Calu3 (cell line): ENCODE measurements at regions not wholly inside any gene's neighbourhood (a gene's known extent, or its start where the extent isn't known, plus 50 kb on each side); places are given as distances from the start of the nearest gene placed in this dataset.

Source experiments
- BruUV-seq: library from RNA; stranded (reverse); fragments of 400-500 nt; replicated peaks from 2 replicates; lab custom pipeline; 2021; lab: Mats Ljungman, UMichigan
- CTCF ChIA-PET: fragments of 300-600 bp; sonication (Branson Sonifier 250); formaldehyde crosslinking; loops from one replicate; lab custom pipeline; 2022; ENCODE audit warnings: antibody characterized with exemption; lab: Charles Lee
- DNase-seq: peaks from one replicate; pipeline ENCODE4 v3.0.0; 2022
- H3K27ac Mint-ChIP-seq: one replicate; pipeline ENCODE4 v1.8.0; 2022; ENCODE audit warnings: mixed read lengths; ENCODE audit not compliant: unreplicated experiment
- H3K27me3 Mint-ChIP-seq: one replicate; pipeline ENCODE4 v1.8.0; 2022; ENCODE audit warnings: mixed read lengths; ENCODE audit not compliant: unreplicated experiment
- H3K36me3 Mint-ChIP-seq: one replicate; pipeline ENCODE4 v1.8.0; 2022; ENCODE audit warnings: mild to moderate bottlenecking, moderate library complexity, mixed read lengths; ENCODE audit not compliant: insufficient read depth, unreplicated experiment
- H3K4me1 Mint-ChIP-seq: one replicate; pipeline ENCODE4 v1.8.0; 2022; ENCODE audit warnings: mild to moderate bottlenecking, low read depth, mixed read lengths; ENCODE audit not compliant: unreplicated experiment
- H3K4me3 Mint-ChIP-seq: one replicate; pipeline ENCODE4 v1.8.0; 2022; ENCODE audit warnings: mild to moderate bottlenecking, low read depth, moderate library complexity, mixed read lengths; ENCODE audit not compliant: unreplicated experiment
- H3K9me3 Mint-ChIP-seq: one replicate; pipeline ENCODE4 v1.8.0; 2022; ENCODE audit warnings: low read depth, mixed read lengths; ENCODE audit not compliant: unreplicated experiment
- intact Hi-C: fragments of 100-400 bp; cut with micrococcal nuclease; formaldehyde crosslinking; loops from one replicate; pipeline ENCODE4 v1.10.0; 2022; ENCODE audit not compliant: unreplicated experiment
- TF ChIP-seq, protein P1 (sequence below): fragments of 200-600 bp; IDR thresholded peaks from one replicate; pipeline ENCODE4 v1.8.0; 2022; ENCODE audit warnings: antibody characterized with exemption; ENCODE audit not compliant: unreplicated experiment

DNA sequence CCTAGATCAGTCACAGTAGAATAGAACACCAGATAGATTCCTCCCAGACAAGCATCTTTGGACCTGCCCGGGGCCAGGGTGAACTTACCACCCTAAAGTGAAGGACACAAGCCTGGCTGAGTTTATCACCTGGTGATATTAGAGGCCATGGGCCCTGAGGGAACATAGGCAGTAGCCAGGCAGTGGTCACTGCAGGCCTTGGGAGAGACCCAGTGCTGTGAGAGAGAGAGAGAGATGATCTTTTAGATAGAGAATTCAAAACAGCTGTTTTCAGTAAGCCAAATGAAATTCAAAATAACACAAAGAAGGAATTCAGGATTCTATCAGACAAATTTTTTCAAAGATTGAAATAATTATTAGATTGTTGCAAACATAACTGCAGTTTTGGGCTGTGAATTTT is 1679.9 kb downstream of the EFNB2 start:
- no peak overlapping the region for H3K27ac Mint-ChIP-seq
- no peaks in the 10 kb centered on the region for H3K4me1 Mint-ChIP-seq
- CTCF ChIA-PET = interaction anchor here (0.5 kb wide), 1 partner anchor 43 kb away, joined by 3 read pairs; no protein-coding TSS in a partner anchor
- H3K9me3 Mint-ChIP-seq = no peaks in the 10 kb centered on the region
- no peaks in the 10 kb centered on the region for H3K36me3 Mint-ChIP-seq
- BruUV-seq = no TSS peak
- no peak overlapping the region for H3K4me3 Mint-ChIP-seq
- intact Hi-C loops = no loop called here
- no peaks in the 10 kb centered on the region for H3K27me3 Mint-ChIP-seq
- TF ChIP-seq, protein P1, sequence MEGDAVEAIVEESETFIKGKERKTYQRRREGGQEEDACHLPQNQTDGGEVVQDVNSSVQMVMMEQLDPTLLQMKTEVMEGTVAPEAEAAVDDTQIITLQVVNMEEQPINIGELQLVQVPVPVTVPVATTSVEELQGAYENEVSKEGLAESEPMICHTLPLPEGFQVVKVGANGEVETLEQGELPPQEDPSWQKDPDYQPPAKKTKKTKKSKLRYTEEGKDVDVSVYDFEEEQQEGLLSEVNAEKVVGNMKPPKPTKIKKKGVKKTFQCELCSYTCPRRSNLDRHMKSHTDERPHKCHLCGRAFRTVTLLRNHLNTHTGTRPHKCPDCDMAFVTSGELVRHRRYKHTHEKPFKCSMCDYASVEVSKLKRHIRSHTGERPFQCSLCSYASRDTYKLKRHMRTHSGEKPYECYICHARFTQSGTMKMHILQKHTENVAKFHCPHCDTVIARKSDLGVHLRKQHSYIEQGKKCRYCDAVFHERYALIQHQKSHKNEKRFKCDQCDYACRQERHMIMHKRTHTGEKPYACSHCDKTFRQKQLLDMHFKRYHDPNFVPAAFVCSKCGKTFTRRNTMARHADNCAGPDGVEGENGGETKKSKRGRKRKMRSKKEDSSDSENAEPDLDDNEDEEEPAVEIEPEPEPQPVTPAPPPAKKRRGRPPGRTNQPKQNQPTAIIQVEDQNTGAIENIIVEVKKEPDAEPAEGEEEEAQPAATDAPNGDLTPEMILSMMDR = no peak
- DNase-seq = no peak

DNA sequence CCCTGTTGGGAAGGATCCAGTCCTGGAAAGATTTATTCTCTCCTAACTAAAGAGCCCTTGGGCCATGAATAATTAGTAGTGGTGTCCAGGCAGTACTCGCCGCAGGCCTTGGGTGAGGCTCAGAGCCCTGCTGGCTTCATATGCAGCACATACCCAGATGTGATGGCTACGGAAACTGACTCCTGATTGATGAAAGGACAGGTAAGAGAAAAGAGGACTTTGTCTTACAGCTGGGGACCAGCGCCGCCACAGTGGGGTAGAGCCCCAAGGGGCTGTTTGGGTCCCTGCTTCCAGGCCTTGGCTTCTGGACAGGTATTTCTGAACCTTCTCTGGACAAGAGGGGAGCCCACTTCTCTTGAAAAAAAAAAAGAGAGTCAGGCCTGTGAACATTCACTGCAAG is 1680.8 kb downstream of the EFNB2 start:
- Mint-ChIP-seq H3K4me3 (no peak overlapping the region), H3K9me3 (no peaks in the 10 kb centered on the region), H3K36me3 (no peaks in the 10 kb centered on the region), H3K27me3 (no peaks in the 10 kb centered on the region), H3K4me1 (no peaks in the 10 kb centered on the region), H3K27ac (no peak overlapping the region)
- no TSS peak for BruUV-seq
- CTCF ChIA-PET = no interaction called here
- TF ChIP-seq, protein P1 = no peak
- intact Hi-C loops = no loop called here
- DNase-seq = no peak

DNA sequence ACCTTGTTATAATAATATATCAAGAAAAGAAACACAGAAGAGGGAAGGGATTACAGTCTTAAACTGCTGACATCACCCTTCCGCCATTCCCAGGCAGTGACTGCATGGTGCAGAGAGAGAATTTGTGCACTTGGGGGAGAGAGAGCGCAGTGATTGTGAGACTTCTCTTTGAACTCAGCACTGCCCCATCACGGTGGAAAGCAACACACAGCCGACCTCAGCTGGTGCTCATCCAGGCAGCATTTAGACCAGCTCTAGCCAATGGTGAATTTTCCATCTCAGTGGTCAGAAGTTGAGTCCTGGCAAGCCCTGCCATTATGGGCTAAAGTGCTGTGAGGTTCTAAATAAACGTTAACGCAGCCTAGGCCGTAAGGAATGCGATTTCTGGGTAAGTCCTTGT is 1681.5 kb downstream of the EFNB2 start:
- intact Hi-C loops = no loop called here
- H3K4me1 Mint-ChIP-seq = no peaks in the 10 kb centered on the region
- H3K9me3 Mint-ChIP-seq = no peaks in the 10 kb centered on the region
- BruUV-seq = no TSS peak
- no peaks in the 10 kb centered on the region for H3K27me3 Mint-ChIP-seq
- H3K27ac Mint-ChIP-seq = no peak overlapping the region
- no peak overlapping the region for H3K4me3 Mint-ChIP-seq
- CTCF ChIA-PET = no interaction called here
- no peaks in the 10 kb centered on the region for H3K36me3 Mint-ChIP-seq
- DNase-seq = no peak
- TF ChIP-seq, protein P1 = no peak

DNA sequence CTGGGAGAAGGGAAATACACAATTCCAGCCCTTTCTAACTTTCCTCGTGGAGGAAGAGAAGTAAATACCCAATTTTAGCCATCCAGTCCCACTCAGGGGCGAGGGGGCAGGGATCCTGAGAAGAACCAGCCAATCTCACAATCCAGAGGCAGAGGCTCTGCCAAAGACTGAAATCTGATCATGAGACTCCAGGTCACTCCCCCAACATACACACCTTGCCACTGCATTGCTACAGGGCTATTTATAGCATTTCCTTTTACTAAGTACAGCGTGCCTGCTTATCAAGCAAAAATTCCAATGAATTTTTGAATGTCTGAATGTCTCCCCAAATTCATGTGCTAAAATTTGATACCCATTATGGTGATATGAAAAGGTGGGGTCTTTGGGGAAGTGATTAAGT is 1687.5 kb downstream of the EFNB2 start:
- peak; percentile 8 for DNase-seq

More for the DNA sequence above, 1687.5 kb downstream of the EFNB2 start:
- H3K4me3 Mint-ChIP-seq = no peak overlapping the region
- H3K9me3 Mint-ChIP-seq = no peaks in the 10 kb centered on the region
- TF ChIP-seq, protein P1 = no peak
- H3K4me1 Mint-ChIP-seq = no peaks in the 10 kb centered on the region
- no peaks in the 10 kb centered on the region for H3K27me3 Mint-ChIP-seq
- H3K36me3 Mint-ChIP-seq = no peaks in the 10 kb centered on the region
- no peak overlapping the region for H3K27ac Mint-ChIP-seq
- no TSS peak for BruUV-seq
- CTCF ChIA-PET = no interaction called here
- intact Hi-C loops = no loop called here
